ES-I3 (cell line): ENCODE measurements at regions not wholly inside any gene's neighbourhood (a gene's known extent, or its start where the extent isn't known, plus 50 kb on each side); places are given as distances from the start of the nearest gene placed in this dataset.

Experiments
- H3K36me3 ChIP-seq: 2 replicates; pipeline ENCODE4 v1.6.1; 2013; ENCODE audit warnings: mild to moderate bottlenecking, low read length, control low read depth, moderate library complexity; ENCODE audit not compliant: insufficient read depth
- H3K4me1 ChIP-seq: 2 replicates; pipeline ENCODE4 v1.6.1; 2013; ENCODE audit warnings: mild to moderate bottlenecking, control low read depth, low read length; ENCODE audit not compliant: insufficient read depth
- H3K9ac ChIP-seq: 2 replicates; pipeline ENCODE4 v1.6.1; 2013; ENCODE audit warnings: low read depth, mild to moderate bottlenecking, low read length, moderate library complexity
- H3K9me3 ChIP-seq: 2 replicates; pipeline ENCODE4 v1.6.1; 2013; ENCODE audit warnings: mild to moderate bottlenecking, low read length, moderate library complexity; ENCODE audit not compliant: control insufficient read depth, insufficient read depth

GRCh38 chr13:37409756-37410155 lies 188.8 kb downstream of the POSTN start:
- no peaks in the 10 kb centered on the region for H3K36me3 ChIP-seq

DNA sequence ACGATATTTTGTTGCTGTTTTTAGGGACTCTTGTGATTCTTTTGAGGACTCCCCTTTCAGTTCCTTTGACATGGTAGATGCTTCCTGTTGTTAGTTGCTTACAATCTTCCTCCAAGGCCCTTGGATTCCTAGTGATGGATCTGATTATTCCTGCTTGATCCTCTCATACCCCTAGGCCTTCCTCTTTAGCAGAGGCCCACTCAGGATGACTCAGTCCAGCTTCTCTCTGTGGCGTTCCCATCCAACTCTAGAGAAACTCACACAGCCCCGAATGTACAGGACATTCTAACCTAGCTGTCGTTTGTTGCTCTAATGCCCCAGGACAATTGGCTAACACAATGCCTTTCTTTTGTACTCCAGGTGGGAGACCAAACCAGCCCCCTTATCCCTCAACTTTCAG lies 191.4 kb downstream of the POSTN start:
- H3K4me1 ChIP-seq: no peaks in the 10 kb centered on the region
- H3K9ac ChIP-seq: no peak overlapping the region
- no peaks in the 10 kb centered on the region for H3K36me3 ChIP-seq
- no peaks in the 10 kb centered on the region for H3K9me3 ChIP-seq

More at GRCh38 chr13:37409756-37410155, 188.8 kb downstream of the POSTN start:
- H3K4me1 ChIP-seq: no peaks in the 10 kb centered on the region
- no peaks in the 10 kb centered on the region for H3K9me3 ChIP-seq
- H3K9ac ChIP-seq: no peak overlapping the region

DNA sequence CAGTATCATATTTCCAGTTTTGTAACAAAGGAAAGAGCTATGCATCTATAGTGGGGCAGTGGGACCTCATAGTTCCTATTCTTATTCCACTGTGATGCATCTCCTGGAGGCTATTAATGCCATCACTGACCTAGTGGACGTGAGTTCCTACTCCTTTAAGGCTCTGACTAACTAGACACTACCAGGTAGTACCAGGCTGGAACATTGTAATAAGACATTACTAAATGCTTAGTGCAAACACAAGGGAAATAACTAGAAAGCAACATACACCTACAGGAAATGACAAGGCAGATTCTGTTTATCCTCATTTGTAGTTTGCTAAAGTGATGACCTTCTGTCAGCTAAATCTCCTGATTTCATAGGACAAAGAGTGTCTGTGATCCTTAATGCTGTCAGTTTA lies 192.5 kb downstream of the POSTN start:
- no peak overlapping the region for H3K9ac ChIP-seq
- no peaks in the 10 kb centered on the region for H3K36me3 ChIP-seq
- no peaks in the 10 kb centered on the region for H3K4me1 ChIP-seq
- no peaks in the 10 kb centered on the region for H3K9me3 ChIP-seq

DNA sequence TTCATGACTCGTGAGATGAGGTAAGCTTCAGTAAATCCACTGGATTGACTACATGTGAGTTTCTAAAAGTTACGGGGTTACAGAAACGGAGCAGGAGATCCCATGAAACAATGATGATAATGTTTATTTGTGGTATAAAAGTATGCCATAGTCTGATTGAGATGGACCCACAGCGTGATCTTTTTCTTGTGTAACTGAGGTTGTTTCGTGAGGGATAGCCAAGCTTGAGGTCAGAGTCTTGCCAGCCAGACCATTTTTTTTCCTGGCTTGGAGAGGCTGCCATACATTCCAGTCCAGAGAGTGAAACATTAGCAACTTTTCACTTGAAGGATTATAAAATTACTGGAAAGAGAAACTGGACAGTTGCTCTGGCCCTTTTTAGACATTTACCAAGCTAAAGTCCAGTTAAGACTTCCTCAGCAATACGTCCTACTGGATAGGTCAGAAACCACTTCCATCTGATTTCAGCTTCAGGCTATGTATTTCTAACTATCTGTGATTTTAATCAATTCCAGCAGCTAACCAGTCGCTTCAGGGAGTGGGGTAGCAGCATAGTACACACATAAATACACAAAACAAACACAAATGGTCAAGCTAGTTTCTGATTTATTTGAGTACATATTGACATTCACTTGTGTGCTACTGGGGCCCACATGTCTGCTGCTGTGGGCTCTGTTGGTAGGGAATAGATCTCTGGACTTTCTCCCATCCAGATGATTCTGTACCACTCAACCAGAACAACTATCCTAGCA lies 194.6 kb downstream of the POSTN start:
- H3K9ac ChIP-seq: no peak overlapping the region
- no peaks in the 10 kb centered on the region for H3K4me1 ChIP-seq
- no peaks in the 10 kb centered on the region for H3K36me3 ChIP-seq
- H3K9me3 ChIP-seq: no peaks in the 10 kb centered on the region; the same call in 1 of the 2 replicates

- Histone ChIP-seq H3K36me3 (no peaks in the 10 kb centered on the region), H3K4me1 (no peaks in the 10 kb centered on the region), H3K9me3 (no peaks in the 10 kb centered on the region; the same call in 1 of the 2 replicates), H3K9ac (no peak overlapping the region)
Observed at GRCh38 chr13:37401721-37402120, 196.8 kb downstream of the POSTN start.

- no peaks in the 10 kb centered on the region for H3K4me1 ChIP-seq
- H3K9ac ChIP-seq: no peak overlapping the region
- H3K9me3 ChIP-seq: no peaks in the 10 kb centered on the region; the same call in 1 of the 2 replicates
- H3K36me3 ChIP-seq: no peaks in the 10 kb centered on the region
Observed at GRCh38 chr13:37397535-37397934, 201.0 kb downstream of the POSTN start.

GRCh38 chr13:37395544-37395943 lies 203.0 kb downstream of the POSTN start:
- Histone ChIP-seq H3K36me3 (no peaks in the 10 kb centered on the region), H3K9me3 (no peaks in the 10 kb centered on the region; the same call in 1 of the 2 replicates), H3K4me1 (no peaks in the 10 kb centered on the region), H3K9ac (no peak overlapping the region)

DNA sequence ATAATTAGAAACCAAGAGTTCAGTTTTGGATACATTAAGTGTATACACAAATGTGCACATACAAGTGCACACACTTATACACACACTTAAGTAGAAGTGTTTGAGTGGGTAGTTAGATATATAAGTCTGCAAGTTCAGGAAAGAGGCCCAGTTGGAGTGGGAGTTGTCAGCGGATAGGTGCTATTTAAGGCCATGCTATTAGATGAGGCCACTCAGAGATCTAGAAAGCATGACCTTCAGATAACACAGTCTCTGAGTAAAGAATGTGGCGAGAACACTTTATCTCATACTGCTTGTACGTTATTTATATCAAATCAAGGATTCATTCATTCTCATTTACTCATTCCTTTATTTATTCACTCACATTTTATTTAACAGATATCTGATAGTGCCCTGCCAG lies 206.2 kb downstream of the POSTN start:
- no peaks in the 10 kb centered on the region for H3K36me3 ChIP-seq
- no peaks in the 10 kb centered on the region for H3K9me3 ChIP-seq
- no peaks in the 10 kb centered on the region for H3K4me1 ChIP-seq
- no peak overlapping the region for H3K9ac ChIP-seq

GRCh38 chr13:37390735-37391134 lies 207.8 kb downstream of the POSTN start:
- Histone ChIP-seq H3K9me3 (no peaks in the 10 kb centered on the region), H3K36me3 (no peaks in the 10 kb centered on the region), H3K4me1 (no peaks in the 10 kb centered on the region), H3K9ac (no peak overlapping the region)

DNA sequence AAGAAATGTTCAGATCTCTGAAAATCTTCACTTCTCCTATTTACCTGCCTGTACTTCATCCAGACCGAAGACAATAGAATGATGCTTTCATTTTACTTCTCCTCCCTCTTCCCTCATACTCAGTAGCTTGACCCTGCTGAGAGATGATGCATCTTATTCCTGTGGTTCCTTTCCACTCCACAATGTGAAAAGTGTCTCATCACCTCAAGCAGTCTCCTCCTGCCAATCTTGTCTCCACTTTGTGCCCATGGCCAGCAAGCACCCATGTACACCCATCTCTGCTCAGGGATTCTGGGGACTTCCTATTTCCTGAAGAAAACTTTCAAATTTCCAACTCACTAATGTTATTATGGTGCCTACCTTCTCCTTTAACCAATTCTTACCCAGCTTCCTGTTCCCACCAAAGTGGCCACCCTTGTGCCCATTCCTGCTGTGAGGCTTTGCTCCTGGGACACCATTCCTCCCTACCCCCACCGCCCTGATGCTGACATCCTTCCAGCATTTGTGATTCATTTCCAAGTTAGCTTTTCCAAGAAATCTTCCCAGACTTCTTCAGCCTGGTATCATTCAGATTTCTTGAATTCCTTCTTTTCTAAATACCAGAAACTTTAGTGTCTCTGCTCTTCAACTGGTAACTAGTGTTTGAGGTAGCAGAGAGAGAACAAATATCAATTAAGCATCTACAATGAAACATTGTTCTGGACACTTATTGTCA lies 212.5 kb downstream of the POSTN start:
- no peak overlapping the region for H3K9ac ChIP-seq
- no peaks in the 10 kb centered on the region; the same call in 1 of the 2 replicates for H3K4me1 ChIP-seq
- no peaks in the 10 kb centered on the region for H3K9me3 ChIP-seq
- no peaks in the 10 kb centered on the region for H3K36me3 ChIP-seq

GRCh38 chr13:37385248-37385647 lies 213.3 kb downstream of the POSTN start:
- Histone ChIP-seq H3K9ac (no peak overlapping the region), H3K9me3 (no peaks in the 10 kb centered on the region), H3K36me3 (no peaks in the 10 kb centered on the region), H3K4me1 (no peaks in the 10 kb centered on the region; the same call in 1 of the 2 replicates)

- H3K9me3 ChIP-seq: no peaks in the 10 kb centered on the region
- no peaks in the 10 kb centered on the region; the same call in 1 of the 2 replicates for H3K4me1 ChIP-seq
- no peak overlapping the region for H3K9ac ChIP-seq
Observed at GRCh38 chr13:37383856-37384370, 214.7 kb downstream of the POSTN start.

GRCh38 chr13:37383046-37383445 lies 215.5 kb downstream of the POSTN start:
- Histone ChIP-seq H3K4me1 (no peaks in the 10 kb centered on the region; the same call in 1 of the 2 replicates), H3K36me3 (no peaks in the 10 kb centered on the region), H3K9ac (no peak overlapping the region), H3K9me3 (no peaks in the 10 kb centered on the region)

More at GRCh38 chr13:37383856-37384370, 214.7 kb downstream of the POSTN start:
- H3K36me3 ChIP-seq: no peaks in the 10 kb centered on the region

GRCh38 chr13:37382146-37382545 lies 216.4 kb downstream of the POSTN start:
- H3K9ac ChIP-seq: no peak overlapping the region
- no peaks in the 10 kb centered on the region for H3K9me3 ChIP-seq
- H3K4me1 ChIP-seq: no peaks in the 10 kb centered on the region; the same call in 1 of the 2 replicates
- H3K36me3 ChIP-seq: no peaks in the 10 kb centered on the region

- Histone ChIP-seq H3K36me3 (no peaks in the 10 kb centered on the region), H3K9ac (no peak overlapping the region), H3K9me3 (no peaks in the 10 kb centered on the region), H3K4me1 (no peaks in the 10 kb centered on the region; the same call in 1 of the 2 replicates)
Observed at GRCh38 chr13:37381502-37381901, 217.1 kb downstream of the POSTN start.
